Endodermal cell (in vitro differentiated cells): ENCODE measurements at regions not wholly inside any gene's neighbourhood (a gene's known extent, or its start where the extent isn't known, plus 50 kb on each side); places are given as distances from the start of the nearest gene placed in this dataset.

ENCODE experiments used
- DNase-seq: peaks from one replicate; pipeline ENCODE4 v3.0.0-alpha.2; 2017
- H3K27ac ChIP-seq: 2 replicates; pipeline ENCODE4 v1.5.1; 2013; ENCODE audit warnings: mild to moderate bottlenecking, low read depth, low read length, moderate library complexity
- H3K27me3 ChIP-seq: 2 replicates; pipeline ENCODE4 v1.6.1; 2013; ENCODE audit warnings: mild to moderate bottlenecking, low read length, moderate library complexity; ENCODE audit not compliant: insufficient read depth, control insufficient read depth, poor library complexity, severe bottlenecking
- H3K36me3 ChIP-seq: 2 replicates; pipeline ENCODE4 v1.7.0; 2013; ENCODE audit warnings: mild to moderate bottlenecking, low read length, moderate library complexity; ENCODE audit not compliant: control insufficient read depth, insufficient read depth
- H3K4me1 ChIP-seq: one replicate; pipeline ENCODE4 v1.7.0; 2013; ENCODE audit warnings: low read length; ENCODE audit not compliant: control insufficient read depth, insufficient read depth
- H3K4me3 ChIP-seq: 2 replicates; pipeline ENCODE4 v1.5.1; 2013; ENCODE audit warnings: mild to moderate bottlenecking, low read length, moderate library complexity
- H3K9ac ChIP-seq: 2 replicates; pipeline ENCODE4 v1.6.1; 2013; ENCODE audit warnings: mild to moderate bottlenecking, low read length, moderate library complexity; ENCODE audit not compliant: poor library complexity, severe bottlenecking; ENCODE audit errors: extremely low read depth
- H3K9me3 ChIP-seq: 2 replicates; pipeline ENCODE4 v1.6.1; 2013; ENCODE audit warnings: mild to moderate bottlenecking, low read length, moderate library complexity; ENCODE audit not compliant: control insufficient read depth
- H3K27ac Mint-ChIP-seq: 2 replicates; pipeline ENCODE4 v1.8.0; 2020; ENCODE audit warnings: mixed read lengths
- H3K27me3 Mint-ChIP-seq: 2 replicates; pipeline ENCODE4 v1.8.0; 2021; ENCODE audit warnings: mild to moderate bottlenecking, mixed read lengths; ENCODE audit not compliant: insufficient read depth
- H3K36me3 Mint-ChIP-seq: 2 replicates; pipeline ENCODE4 v1.8.0; 2020; ENCODE audit warnings: low read depth, mixed read lengths
- H3K4me1 Mint-ChIP-seq: 2 replicates; pipeline ENCODE4 v1.8.0; 2020; ENCODE audit warnings: mixed read lengths
- H3K4me3 Mint-ChIP-seq: 2 replicates; pipeline ENCODE4 v1.8.0; 2020; ENCODE audit warnings: mild to moderate bottlenecking, moderate library complexity, mixed read lengths
- H3K9me3 Mint-ChIP-seq: 2 replicates; pipeline ENCODE4 v1.8.0; 2020; ENCODE audit warnings: mild to moderate bottlenecking, mixed read lengths
- WGBS, 2 experiments: methylation state at CpG; one replicate each; pipeline versions ENCODE4 v1.1.5 to v1.1.7; 2013; ENCODE audit warnings: missing lambda C conversion rate in 2 of 2, mixed read lengths in 1 of 2; ENCODE audit not compliant: insufficient coverage in 1 of 2, insufficient read length in 1 of 2; 5-methylcytosine and 5-hydroxymethylcytosine counted together
- TF ChIP-seq, protein P1 (sequence below): fragments of 200-600 bp; sonication (generic); conservative IDR thresholded peaks from 2 replicates; pipeline ENCODE4 v1.5.0; 2021; ENCODE audit warnings: antibody characterized with exemption, mild to moderate bottlenecking

DNA sequence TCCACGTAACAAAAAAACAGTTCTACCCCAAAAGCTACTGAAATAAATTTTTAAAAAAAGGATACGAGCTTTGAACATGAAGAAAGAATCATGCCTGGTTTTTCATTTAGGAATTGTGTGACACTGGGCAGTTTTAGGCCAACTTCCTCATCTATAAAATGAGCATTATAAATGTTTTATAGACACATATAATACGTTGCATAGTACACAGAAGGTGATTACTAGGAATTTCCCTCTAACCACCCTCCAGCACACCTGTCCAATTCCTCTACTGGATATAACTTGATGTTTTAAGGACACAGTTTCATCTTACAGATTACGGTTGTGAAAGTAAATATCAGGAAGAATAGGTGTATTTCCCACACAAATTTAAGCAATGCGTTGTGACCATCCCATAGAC, 85.5 kb upstream of the IQCM start:
- Histone ChIP-seq H3K9ac (no peak overlapping the region), H3K4me1 (no peaks in the 10 kb centered on the region), H3K36me3 (no peaks in the 10 kb centered on the region), H3K4me3 (no peak overlapping the region), H3K27me3 (no peaks in the 10 kb centered on the region), H3K27ac (no peak overlapping the region), H3K9me3 (no peaks in the 10 kb centered on the region)
- Mint-ChIP-seq H3K4me3 (no peak overlapping the region), H3K27ac (no peak overlapping the region), H3K36me3 (no peaks in the 10 kb centered on the region), H3K4me1 (no peaks in the 10 kb centered on the region), H3K9me3 (no peaks in the 10 kb centered on the region), H3K27me3 (no peaks in the 10 kb centered on the region)
- no peak for DNase-seq
- TF ChIP-seq, protein P1, sequence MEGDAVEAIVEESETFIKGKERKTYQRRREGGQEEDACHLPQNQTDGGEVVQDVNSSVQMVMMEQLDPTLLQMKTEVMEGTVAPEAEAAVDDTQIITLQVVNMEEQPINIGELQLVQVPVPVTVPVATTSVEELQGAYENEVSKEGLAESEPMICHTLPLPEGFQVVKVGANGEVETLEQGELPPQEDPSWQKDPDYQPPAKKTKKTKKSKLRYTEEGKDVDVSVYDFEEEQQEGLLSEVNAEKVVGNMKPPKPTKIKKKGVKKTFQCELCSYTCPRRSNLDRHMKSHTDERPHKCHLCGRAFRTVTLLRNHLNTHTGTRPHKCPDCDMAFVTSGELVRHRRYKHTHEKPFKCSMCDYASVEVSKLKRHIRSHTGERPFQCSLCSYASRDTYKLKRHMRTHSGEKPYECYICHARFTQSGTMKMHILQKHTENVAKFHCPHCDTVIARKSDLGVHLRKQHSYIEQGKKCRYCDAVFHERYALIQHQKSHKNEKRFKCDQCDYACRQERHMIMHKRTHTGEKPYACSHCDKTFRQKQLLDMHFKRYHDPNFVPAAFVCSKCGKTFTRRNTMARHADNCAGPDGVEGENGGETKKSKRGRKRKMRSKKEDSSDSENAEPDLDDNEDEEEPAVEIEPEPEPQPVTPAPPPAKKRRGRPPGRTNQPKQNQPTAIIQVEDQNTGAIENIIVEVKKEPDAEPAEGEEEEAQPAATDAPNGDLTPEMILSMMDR, result no peak
- WGBS, 2 experiments, result 93% methylated on average over 5 of the region's 5 CpGs; no CpG with 5 or more reads in 1 of the 2 experiments

DNA sequence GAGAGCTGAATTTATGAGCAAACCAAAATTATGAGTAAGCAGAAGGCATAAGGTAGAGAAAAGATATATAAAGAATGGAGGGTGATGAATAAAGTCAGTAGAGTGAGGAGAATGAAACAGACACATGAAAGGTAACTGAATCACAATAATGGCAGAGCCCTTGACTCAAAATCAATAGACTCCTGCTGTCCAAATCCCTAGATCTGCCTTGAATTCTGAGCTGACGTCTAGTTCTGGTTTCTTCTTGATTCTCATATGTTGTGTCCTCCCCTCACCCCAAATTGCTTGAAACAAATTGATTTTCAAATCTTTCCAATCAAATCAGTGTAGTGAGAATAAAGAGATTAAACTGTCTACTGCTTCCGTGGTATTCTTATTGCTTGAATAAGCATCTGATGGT, 86.6 kb upstream of the IQCM start:
- Mint-ChIP-seq H3K27me3 (no peaks in the 10 kb centered on the region), H3K36me3 (no peaks in the 10 kb centered on the region), H3K9me3 (no peaks in the 10 kb centered on the region), H3K4me3 (no peak overlapping the region), H3K27ac (no peak overlapping the region), H3K4me1 (no peaks in the 10 kb centered on the region)
- no peaks in the 10 kb centered on the region for H3K27me3 ChIP-seq
- no peak overlapping the region for H3K4me3 ChIP-seq
- H3K4me1 ChIP-seq, result no peaks in the 10 kb centered on the region
- TF ChIP-seq, protein P1, result no peak
- no peak for DNase-seq
- no peaks in the 10 kb centered on the region for H3K9me3 ChIP-seq
- H3K36me3 ChIP-seq, result no peaks in the 10 kb centered on the region
- H3K9ac ChIP-seq, result no peak overlapping the region
- H3K27ac ChIP-seq, result no peak overlapping the region
- WGBS, 2 experiments, result 45% methylated on average over 1 of the region's 2 CpGs; no CpG with 5 or more reads in 1 of the 2 experiments

DNA sequence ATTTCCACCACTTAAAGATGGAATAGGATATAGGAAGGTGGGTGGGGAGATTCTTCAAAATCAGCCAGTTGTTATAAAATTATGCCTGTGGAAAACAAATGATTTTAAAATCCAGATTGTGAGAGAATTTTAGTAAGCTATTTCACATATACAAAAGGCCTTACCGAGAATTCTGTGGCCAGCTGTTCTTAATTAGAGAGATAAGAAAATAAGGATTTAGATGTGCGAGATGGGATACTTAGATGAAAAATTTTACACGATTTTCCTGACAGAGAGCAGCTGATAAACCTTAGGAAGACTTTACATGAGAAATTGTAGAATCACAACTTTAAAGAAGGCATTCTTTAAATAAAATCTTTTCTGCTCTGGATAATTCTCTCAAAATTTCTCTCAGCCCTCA, 94.5 kb upstream of the IQCM start:
- H3K27ac Mint-ChIP-seq, result no peak overlapping the region
- TF ChIP-seq, protein P1, result no peak
- H3K4me3 Mint-ChIP-seq, result no peak overlapping the region
- H3K9me3 ChIP-seq, result no peaks in the 10 kb centered on the region
- H3K36me3 ChIP-seq, result no peaks in the 10 kb centered on the region
- peaks cover 3% of the 10 kb centered on the region for H3K9me3 Mint-ChIP-seq
- WGBS, 2 experiments, result 94 to 100% methylated on average over 1 to 3 of the region's 3 CpGs
- no peak overlapping the region for H3K4me3 ChIP-seq
- H3K4me1 Mint-ChIP-seq, result peaks cover 2% of the 10 kb centered on the region
- H3K4me1 ChIP-seq, result no peaks in the 10 kb centered on the region
- H3K9ac ChIP-seq, result no peak overlapping the region
- no peak for DNase-seq
- no peak overlapping the region for H3K27ac ChIP-seq
- no peaks in the 10 kb centered on the region for H3K36me3 Mint-ChIP-seq
- H3K27me3 Mint-ChIP-seq, result no peaks in the 10 kb centered on the region
- H3K27me3 ChIP-seq, result no peaks in the 10 kb centered on the region
